Kidney epithelial cell (primary cell): ENCODE measurements at regions not wholly inside any gene's neighbourhood (a gene's known extent, or its start where the extent isn't known, plus 50 kb on each side); places are given as distances from the start of the nearest gene placed in this dataset.

Experiments
- DNase-seq: peaks from one replicate; pipeline ENCODE4 v3.0.0-alpha.2; 2010; ENCODE audit warnings: low read depth
- H3K27me3 ChIP-seq: 2 replicates; pipeline ENCODE4 v1.6.0; 2011; ENCODE audit warnings: low read length; ENCODE audit not compliant: control insufficient read depth, insufficient read depth
- H3K36me3 ChIP-seq: 2 replicates; pipeline ENCODE4 v1.5.1; 2011; ENCODE audit warnings: low read length; ENCODE audit not compliant: control insufficient read depth, insufficient read depth
- H3K4me3 ChIP-seq: 2 replicates; pipeline ENCODE4 v1.5.1; 2011; ENCODE audit warnings: low read depth, mild to moderate bottlenecking, control low read depth, low read length
- CTCF ChIP-seq: IDR thresholded peaks from 2 replicates; pipeline ENCODE4 v1.5.1; 2011; ENCODE audit warnings: mild to moderate bottlenecking, moderate library complexity, low read length, control low read depth, inconsistent platforms; ENCODE audit not compliant: insufficient read depth, poor library complexity, severe bottlenecking

GRCh38 chr2:129711816-129712675 is 267.4 kb upstream of the RAB6C start:
- Histone ChIP-seq H3K27me3 (no peaks in the 10 kb centered on the region), H3K4me3 (no peak overlapping the region), H3K36me3 (no peaks in the 10 kb centered on the region)
- peak; percentile 16 for DNase-seq
- no peak for TF ChIP-seq CTCF

- no peak for TF ChIP-seq CTCF
- H3K27me3 ChIP-seq = no peaks in the 10 kb centered on the region
- H3K4me3 ChIP-seq = no peak overlapping the region
Measured at GRCh38 chr2:129712676-129712985, 266.8 kb upstream of the RAB6C start.

GRCh38 chr2:129713337-129713736 is 266.1 kb upstream of the RAB6C start:
- TF ChIP-seq CTCF = no peak
- no peaks in the 10 kb centered on the region for H3K36me3 ChIP-seq

More at GRCh38 chr2:129712676-129712985, 266.8 kb upstream of the RAB6C start:
- no peak for DNase-seq
- H3K36me3 ChIP-seq = no peaks in the 10 kb centered on the region

GRCh38 chr2:129716781-129717559 is 262.5 kb upstream of the RAB6C start:
- Histone ChIP-seq H3K36me3 (no peaks in the 10 kb centered on the region), H3K4me3 (no peak overlapping the region), H3K27me3 (peaks cover 3% of the 10 kb centered on the region)
- TF ChIP-seq CTCF = no peak
- DNase-seq = no peak

More at GRCh38 chr2:129713337-129713736, 266.1 kb upstream of the RAB6C start:
- Histone ChIP-seq H3K27me3 (peaks cover 3% of the 10 kb centered on the region), H3K4me3 (no peak overlapping the region)
- DNase-seq = no peak

GRCh38 chr2:129717560-129718130 is 261.8 kb upstream of the RAB6C start:
- Histone ChIP-seq H3K4me3 (no peak overlapping the region), H3K36me3 (no peaks in the 10 kb centered on the region), H3K27me3 (peaks cover 3% of the 10 kb centered on the region)
- DNase-seq = no peak
- TF ChIP-seq CTCF = no peak
